VCaP (cell line): ENCODE measurements at regions not wholly inside any gene's neighbourhood (a gene's known extent, or its start where the extent isn't known, plus 50 kb on each side); places are given as distances from the start of the nearest gene placed in this dataset.

Experiments used
- H3K27ac ChIP-seq: fragments of 450-650 bp; 2 replicates; pipeline ENCODE4 v1.5.1; 2017
- TF ChIP-seq, protein P1 (sequence below): fragments of 450-650 bp; conservative IDR thresholded peaks from 2 replicates; pipeline ENCODE4 v1.5.1; 2017; ENCODE audit warnings: mild to moderate bottlenecking, moderate library complexity

DNA sequence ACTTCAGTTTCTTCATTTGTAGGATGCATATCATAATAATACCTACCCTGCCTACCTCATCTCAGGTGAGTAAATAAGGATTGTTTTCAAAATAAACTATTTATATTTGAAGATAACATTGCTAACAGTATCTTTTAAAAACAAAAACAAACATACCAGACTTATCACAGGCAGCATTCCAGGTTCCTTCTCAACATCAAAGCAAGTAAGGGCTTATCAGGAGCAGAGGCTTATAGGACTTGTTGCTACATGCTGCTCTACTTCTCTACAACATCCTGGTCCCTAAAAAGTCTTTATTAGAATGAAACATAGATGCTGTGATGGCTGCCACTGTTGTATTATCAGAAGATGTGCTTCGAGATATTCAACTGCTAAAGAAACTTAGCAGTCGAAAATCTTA is 149.2 kb upstream of the PRDM1 start:
- H3K27ac ChIP-seq, result no peak overlapping the region
- TF ChIP-seq, protein P1, sequence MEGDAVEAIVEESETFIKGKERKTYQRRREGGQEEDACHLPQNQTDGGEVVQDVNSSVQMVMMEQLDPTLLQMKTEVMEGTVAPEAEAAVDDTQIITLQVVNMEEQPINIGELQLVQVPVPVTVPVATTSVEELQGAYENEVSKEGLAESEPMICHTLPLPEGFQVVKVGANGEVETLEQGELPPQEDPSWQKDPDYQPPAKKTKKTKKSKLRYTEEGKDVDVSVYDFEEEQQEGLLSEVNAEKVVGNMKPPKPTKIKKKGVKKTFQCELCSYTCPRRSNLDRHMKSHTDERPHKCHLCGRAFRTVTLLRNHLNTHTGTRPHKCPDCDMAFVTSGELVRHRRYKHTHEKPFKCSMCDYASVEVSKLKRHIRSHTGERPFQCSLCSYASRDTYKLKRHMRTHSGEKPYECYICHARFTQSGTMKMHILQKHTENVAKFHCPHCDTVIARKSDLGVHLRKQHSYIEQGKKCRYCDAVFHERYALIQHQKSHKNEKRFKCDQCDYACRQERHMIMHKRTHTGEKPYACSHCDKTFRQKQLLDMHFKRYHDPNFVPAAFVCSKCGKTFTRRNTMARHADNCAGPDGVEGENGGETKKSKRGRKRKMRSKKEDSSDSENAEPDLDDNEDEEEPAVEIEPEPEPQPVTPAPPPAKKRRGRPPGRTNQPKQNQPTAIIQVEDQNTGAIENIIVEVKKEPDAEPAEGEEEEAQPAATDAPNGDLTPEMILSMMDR, result no peak

DNA sequence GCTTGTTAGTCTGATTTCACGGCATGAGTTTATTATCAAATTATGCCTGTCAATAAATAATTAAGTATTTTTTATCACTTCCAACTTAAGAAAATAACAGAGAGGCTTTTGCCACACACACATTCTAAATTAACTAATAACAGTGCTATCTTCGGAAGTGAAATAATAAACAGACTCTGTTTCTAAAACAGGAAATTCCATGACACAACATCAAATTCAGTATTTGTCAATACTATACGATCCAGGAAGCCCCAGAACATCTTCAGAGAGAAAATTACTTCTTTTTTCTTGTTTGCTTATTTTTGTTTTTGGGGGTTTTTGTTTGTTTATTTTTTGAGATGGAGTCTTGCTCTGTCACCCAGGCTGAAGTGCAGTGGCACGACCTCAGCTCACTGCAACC is 150.7 kb upstream of the PRDM1 start:
- TF ChIP-seq, protein P1, result no peak
- no peak overlapping the region for H3K27ac ChIP-seq

DNA sequence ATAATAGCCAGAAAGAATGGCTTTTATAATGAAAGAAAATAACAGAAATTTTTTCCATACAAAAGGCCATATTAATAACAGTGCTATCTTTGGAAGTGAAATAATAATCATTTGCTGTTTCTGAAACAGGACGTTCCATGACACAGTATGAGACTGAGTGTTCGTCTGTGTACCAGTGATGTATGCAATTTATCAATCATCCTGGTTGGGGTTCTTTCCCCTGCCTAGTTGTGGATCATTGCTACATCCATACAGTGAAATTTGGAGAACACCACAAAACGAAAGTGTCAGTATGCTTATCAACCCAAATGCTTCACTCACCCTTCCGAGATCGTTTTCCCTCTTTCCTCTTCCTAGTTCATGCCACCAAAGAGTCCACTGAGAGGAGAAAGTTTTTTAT is 151.4 kb upstream of the PRDM1 start:
- H3K27ac ChIP-seq, result no peak overlapping the region
- TF ChIP-seq, protein P1, result no peak

DNA sequence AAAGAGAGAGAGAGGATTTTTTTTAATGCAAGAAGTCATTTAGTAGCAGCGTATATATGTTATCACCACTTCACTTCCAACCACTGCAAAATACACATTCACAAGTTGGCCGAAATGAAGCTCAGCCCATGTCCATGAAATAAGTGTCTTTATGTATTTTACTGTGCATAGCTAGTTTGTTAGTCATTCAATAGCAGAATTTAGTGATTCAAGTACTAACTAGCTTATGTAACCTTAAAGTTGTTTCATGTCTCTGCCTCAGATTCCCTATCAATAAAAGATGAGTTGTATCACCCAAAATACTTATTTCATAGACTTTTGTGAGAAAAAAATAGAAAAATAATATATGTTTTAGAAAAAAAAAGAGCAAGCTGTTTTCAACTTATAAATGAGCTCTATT is 153.7 kb upstream of the PRDM1 start:
- H3K27ac ChIP-seq, result no peak overlapping the region
- TF ChIP-seq, protein P1, result no peak

DNA sequence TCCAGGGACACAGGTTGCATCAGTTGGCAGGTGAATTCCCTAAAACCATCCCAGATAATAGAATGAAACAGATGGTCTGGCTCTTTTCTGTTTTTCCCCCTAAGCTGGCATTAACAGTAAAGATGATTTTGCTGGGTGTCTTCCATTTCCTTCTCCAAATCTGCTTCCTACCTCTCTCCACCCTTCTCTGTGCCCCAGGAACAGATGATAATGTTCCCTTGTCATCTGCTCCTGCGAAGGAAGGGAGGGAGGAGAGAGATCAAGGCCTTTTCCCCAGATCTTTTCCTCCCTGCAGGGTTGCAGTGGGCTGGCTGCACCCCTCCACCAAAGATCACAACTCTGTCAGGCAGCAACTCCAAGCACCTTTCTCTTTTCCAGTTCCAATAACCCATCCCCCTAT is 156.5 kb upstream of the PRDM1 start:
- H3K27ac ChIP-seq, result no peak overlapping the region
- TF ChIP-seq, protein P1, result no peak

DNA sequence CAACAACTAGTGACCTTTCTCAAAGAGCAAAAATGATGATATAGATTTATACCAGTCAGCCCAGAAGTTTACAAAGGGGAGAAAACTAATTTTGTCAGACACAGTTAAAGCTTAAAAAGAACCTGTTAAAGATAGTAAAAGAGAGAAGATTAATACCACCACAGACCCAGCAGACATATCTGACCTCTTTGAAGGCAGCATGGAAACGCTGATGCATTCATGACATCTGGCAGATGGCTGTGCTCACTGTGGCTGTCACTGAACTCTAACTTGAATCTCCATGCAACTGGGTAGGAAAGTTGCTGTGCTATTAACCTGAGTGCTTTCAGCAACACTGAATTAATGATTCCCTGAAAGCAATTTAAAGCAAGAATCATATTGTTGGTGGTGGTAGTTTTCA is 159.8 kb upstream of the PRDM1 start:
- TF ChIP-seq, protein P1, result no peak

DNA sequence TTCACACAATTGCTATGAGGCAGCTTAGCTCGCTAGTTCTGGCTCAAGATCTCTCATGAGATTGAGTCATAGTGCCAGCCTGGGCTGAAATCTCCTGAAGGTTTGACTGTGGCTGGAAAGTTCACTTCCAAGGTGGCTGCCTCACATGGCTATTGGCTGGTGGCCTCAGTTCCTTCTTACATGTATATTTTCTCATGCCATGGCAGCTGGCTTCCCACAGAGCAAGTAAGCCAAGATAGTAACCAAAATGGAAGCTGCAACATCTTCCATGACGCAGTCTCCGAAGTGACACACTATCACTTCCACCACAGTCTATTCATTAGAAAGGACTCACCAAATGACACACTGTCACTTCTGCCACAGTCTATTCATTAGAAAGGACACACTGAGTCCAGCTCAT is 160.4 kb upstream of the PRDM1 start:
- TF ChIP-seq, protein P1, result no peak
- H3K27ac ChIP-seq, result no peak overlapping the region

More for the DNA sequence above, 159.8 kb upstream of the PRDM1 start:
- no peak overlapping the region for H3K27ac ChIP-seq

DNA sequence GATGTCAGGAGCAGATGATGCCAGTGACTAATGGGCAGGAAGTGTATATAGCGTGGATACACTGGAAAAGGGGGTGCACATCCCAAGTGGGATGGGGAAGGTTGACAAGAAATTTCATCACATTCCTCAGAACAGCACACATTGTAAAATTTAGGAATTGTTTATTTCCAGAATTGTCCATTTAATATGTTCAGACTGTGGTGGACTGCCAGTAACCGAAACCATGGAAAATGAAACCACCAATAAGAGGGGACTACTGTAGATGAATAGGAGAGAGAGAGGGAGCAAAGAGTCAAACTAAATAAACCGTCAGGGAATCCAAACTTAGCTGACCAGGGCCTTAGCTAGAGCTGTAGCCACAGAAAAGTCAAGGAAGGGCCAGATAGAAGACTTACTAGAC is 164.4 kb upstream of the PRDM1 start:
- H3K27ac ChIP-seq, result no peak overlapping the region
- TF ChIP-seq, protein P1, result no peak
